ENCODE measurements at regions not wholly inside any gene's neighbourhood (a gene's known extent, or its start where the extent isn't known, plus 50 kb on each side); places are given as distances from the start of the nearest gene placed in this dataset.
"Not testable (repeated sequence)": the region's sequence is repeated elsewhere in the genome, so short reads cannot be mapped to it uniquely, and the experiment has no call there.

- no peak for DNase-seq
Measured at GRCh38 chr5:156164306-156164705, 162.7 kb upstream of the SGCD start.

GRCh38 chr5:156169495-156169894 is 157.5 kb upstream of the SGCD start:
- no peak for DNase-seq

GRCh38 chr5:156170351-156170961 is 156.5 kb upstream of the SGCD start:
- no peak for DNase-seq

GRCh38 chr5:156174225-156174624 is 152.7 kb upstream of the SGCD start:
- DNase-seq, result no peak

GRCh38 chr5:156178117-156178516 is 148.8 kb upstream of the SGCD start:
- DNase-seq, result no peak

GRCh38 chr5:156181656-156182055 is 145.3 kb upstream of the SGCD start:
- no peak for DNase-seq

- no peak for DNase-seq
Measured at GRCh38 chr5:156182174-156182967, 144.6 kb upstream of the SGCD start.

- DNase-seq, result no peak
Measured at GRCh38 chr5:156186760-156187159, 140.2 kb upstream of the SGCD start.

- no peak for DNase-seq
Measured at GRCh38 chr5:156188016-156188415, 138.9 kb upstream of the SGCD start.

- DNase-seq, result no peak
Measured at GRCh38 chr5:156189628-156190027, 137.3 kb upstream of the SGCD start.

- DNase-seq, result no peak
Measured at GRCh38 chr5:156191547-156191946, 135.4 kb upstream of the SGCD start.

GRCh38 chr5:156197042-156197635 is 129.8 kb upstream of the SGCD start:
- DNase-seq, result no peak

- DNase-seq, result no peak
Measured at GRCh38 chr5:156199045-156199444, 127.9 kb upstream of the SGCD start.

GRCh38 chr5:156200938-156201787 is 125.8 kb upstream of the SGCD start:
- DNase-seq, result no peak

GRCh38 chr5:156201788-156202403 is 125.1 kb upstream of the SGCD start:
- DNase-seq, result no peak

- DNase-seq, result no peak
Measured at GRCh38 chr5:156208271-156208670, 118.7 kb upstream of the SGCD start.

GRCh38 chr5:156218367-156219158 is 108.4 kb upstream of the SGCD start:
- no peak for DNase-seq

- DNase-seq, result no peak
Measured at GRCh38 chr5:156219483-156220005, 107.4 kb upstream of the SGCD start.

GRCh38 chr5:156221816-156222215 is 105.1 kb upstream of the SGCD start:
- no peak for DNase-seq

- DNase-seq, result no peak
Measured at GRCh38 chr5:156223547-156223946, 103.4 kb upstream of the SGCD start.

- not testable (repeated sequence) for DNase-seq
Measured at GRCh38 chr5:156226485-156226884, 100.5 kb upstream of the SGCD start.

GRCh38 chr5:156230887-156231286 is 96.1 kb upstream of the SGCD start:
- no peak for DNase-seq
